ENCODE measurements at regions not wholly inside any gene's neighbourhood (a gene's known extent, or its start where the extent isn't known, plus 50 kb on each side); places are given as distances from the start of the nearest gene placed in this dataset.

DNA sequence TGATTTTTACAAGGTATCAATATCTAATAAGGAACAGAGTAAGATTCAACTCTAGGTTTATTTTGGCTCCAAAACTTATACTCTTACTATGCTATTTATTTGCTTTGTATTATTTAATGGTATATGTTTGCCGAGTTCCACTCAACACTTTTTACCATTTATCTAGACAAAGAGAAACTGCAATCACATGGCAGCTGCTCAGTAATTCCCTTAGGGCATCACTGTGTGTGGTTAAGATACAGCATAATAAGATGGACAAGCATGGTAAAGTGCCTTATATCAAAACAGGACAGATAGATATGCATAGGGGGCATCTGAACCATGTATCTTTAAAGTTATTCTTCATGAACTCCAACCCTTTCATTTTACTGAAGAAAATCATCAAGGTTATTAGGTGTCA, 483.0 kb upstream of the ID4 start:
- no peak overlapping the region for H3K9ac ChIP-seq (ENCODE audit: low read depth, low read length)
- H4K20me1 ChIP-seq (ENCODE audit: insufficient read depth, low read length): no peaks in the 10 kb centered on the region
- H3K4me1 ChIP-seq (ENCODE audit: insufficient read depth, low read length): no peaks in the 10 kb centered on the region
- no peak for DNase-seq
- H3K4me3 ChIP-seq (ENCODE audit: low read depth in 1 of 2, low read length in 2 of 2): no peak overlapping the region
- H3K79me2 ChIP-seq (ENCODE audit: insufficient read depth, low read length): no peaks in the 10 kb centered on the region
- no peak overlapping the region for H3K4me2 ChIP-seq (ENCODE audit: insufficient read depth, low read length)
- no peak for ATAC-seq (ENCODE audit: insufficient read depth, low read depth)
- no peaks in the 10 kb centered on the region for H3K9me3 ChIP-seq (ENCODE audit: insufficient read depth, low read length, severe bottlenecking)
- H2AFZ ChIP-seq (ENCODE audit: low read depth, low read length): no peak overlapping the region
- H3K27me3 ChIP-seq (ENCODE audit: insufficient read depth, low read length, poor library complexity): no peaks in the 10 kb centered on the region
- no peak for TF ChIP-seq EZH2 (IDR thresholded peaks at IDR 0.05; ENCODE audit: borderline replicate concordance, low read depth, low read length, severe bottlenecking)
- TF ChIP-seq, protein P1, sequence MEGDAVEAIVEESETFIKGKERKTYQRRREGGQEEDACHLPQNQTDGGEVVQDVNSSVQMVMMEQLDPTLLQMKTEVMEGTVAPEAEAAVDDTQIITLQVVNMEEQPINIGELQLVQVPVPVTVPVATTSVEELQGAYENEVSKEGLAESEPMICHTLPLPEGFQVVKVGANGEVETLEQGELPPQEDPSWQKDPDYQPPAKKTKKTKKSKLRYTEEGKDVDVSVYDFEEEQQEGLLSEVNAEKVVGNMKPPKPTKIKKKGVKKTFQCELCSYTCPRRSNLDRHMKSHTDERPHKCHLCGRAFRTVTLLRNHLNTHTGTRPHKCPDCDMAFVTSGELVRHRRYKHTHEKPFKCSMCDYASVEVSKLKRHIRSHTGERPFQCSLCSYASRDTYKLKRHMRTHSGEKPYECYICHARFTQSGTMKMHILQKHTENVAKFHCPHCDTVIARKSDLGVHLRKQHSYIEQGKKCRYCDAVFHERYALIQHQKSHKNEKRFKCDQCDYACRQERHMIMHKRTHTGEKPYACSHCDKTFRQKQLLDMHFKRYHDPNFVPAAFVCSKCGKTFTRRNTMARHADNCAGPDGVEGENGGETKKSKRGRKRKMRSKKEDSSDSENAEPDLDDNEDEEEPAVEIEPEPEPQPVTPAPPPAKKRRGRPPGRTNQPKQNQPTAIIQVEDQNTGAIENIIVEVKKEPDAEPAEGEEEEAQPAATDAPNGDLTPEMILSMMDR (IDR thresholded peaks at IDR 0.05; ENCODE audit: borderline replicate concordance, extremely low read depth, low read length, poor library complexity, severe bottlenecking): no peak
- no peak overlapping the region for H3K27ac ChIP-seq (ENCODE audit: low read length)
- H3K36me3 ChIP-seq (ENCODE audit: insufficient read depth, low read length): no peaks in the 10 kb centered on the region

DNA sequence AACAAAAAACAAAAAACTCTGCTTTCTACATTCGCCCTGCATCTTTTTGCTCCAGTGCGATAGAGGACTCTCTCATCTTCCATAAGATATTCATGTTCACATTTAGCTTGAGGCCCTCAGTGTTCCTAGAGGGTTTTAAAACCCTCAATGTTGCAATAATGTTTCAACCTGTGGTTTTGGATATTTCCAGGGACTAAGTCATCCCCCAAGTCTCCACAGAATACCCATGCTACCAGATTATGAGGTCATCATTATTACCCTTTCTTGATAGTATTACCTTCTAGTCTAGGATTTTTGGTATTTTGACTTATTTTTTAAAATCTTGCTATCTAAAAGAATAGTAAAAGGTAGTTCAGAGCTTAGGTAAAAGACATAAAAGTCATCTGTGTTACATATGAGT, 480.5 kb upstream of the ID4 start:
- Histone ChIP-seq H3K9ac (ENCODE audit: low read depth, low read length) (no peak overlapping the region), H3K27ac (ENCODE audit: low read length) (no peak overlapping the region), H3K27me3 (ENCODE audit: insufficient read depth, low read length, poor library complexity) (no peaks in the 10 kb centered on the region), H3K4me2 (ENCODE audit: insufficient read depth, low read length) (no peak overlapping the region), H3K79me2 (ENCODE audit: insufficient read depth, low read length) (no peaks in the 10 kb centered on the region), H3K4me1 (ENCODE audit: insufficient read depth, low read length) (no peaks in the 10 kb centered on the region), H3K9me3 (ENCODE audit: insufficient read depth, low read length, severe bottlenecking) (no peaks in the 10 kb centered on the region), H2AFZ (ENCODE audit: low read depth, low read length) (no peak overlapping the region), H3K4me3 (ENCODE audit: low read depth in 1 of 2, low read length in 2 of 2) (no peak overlapping the region), H3K36me3 (ENCODE audit: insufficient read depth, low read length) (no peaks in the 10 kb centered on the region), H4K20me1 (ENCODE audit: insufficient read depth, low read length) (no peaks in the 10 kb centered on the region)
- ATAC-seq (ENCODE audit: insufficient read depth, low read depth) (no peak), DNase-seq (no peak)
- TF ChIP-seq, protein P1 (IDR thresholded peaks at IDR 0.05; ENCODE audit: borderline replicate concordance, extremely low read depth, low read length, poor library complexity, severe bottlenecking): no peak
- no peak for TF ChIP-seq EZH2 (IDR thresholded peaks at IDR 0.05; ENCODE audit: borderline replicate concordance, low read depth, low read length, severe bottlenecking)

DNA sequence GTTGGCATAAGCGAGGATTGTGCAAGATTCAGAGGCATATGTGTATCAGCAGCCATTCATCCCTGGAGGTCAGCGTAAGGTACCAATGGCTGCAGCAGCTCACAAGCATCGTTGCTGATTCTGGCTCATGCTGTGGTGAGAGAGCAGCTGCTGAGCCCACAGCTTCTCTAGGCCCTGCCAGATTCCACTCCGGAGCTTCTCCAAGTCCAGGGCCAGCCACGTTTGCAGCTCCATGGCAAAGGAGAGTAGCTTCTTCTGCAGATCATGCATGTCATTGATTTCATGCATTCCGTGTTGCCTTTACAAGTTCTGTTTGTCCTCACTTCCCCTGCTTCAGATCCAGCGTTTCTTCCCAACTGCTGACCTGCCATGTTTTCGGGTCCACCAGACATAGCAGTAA, 474.8 kb upstream of the ID4 start:
- Histone ChIP-seq H3K4me2 (ENCODE audit: insufficient read depth, low read length) (no peak overlapping the region), H3K79me2 (ENCODE audit: insufficient read depth, low read length) (no peaks in the 10 kb centered on the region), H3K36me3 (ENCODE audit: insufficient read depth, low read length) (no peaks in the 10 kb centered on the region), H3K27me3 (ENCODE audit: insufficient read depth, low read length, poor library complexity) (no peaks in the 10 kb centered on the region), H3K27ac (ENCODE audit: low read length) (no peak overlapping the region), H4K20me1 (ENCODE audit: insufficient read depth, low read length) (no peaks in the 10 kb centered on the region), H3K9me3 (ENCODE audit: insufficient read depth, low read length, severe bottlenecking) (no peaks in the 10 kb centered on the region), H3K4me3 (ENCODE audit: low read depth in 1 of 2, low read length in 2 of 2) (no peak overlapping the region), H2AFZ (ENCODE audit: low read depth, low read length) (no peak overlapping the region), H3K9ac (ENCODE audit: low read depth, low read length) (no peak overlapping the region), H3K4me1 (ENCODE audit: insufficient read depth, low read length) (no peaks in the 10 kb centered on the region)
- DNase-seq (no peak), ATAC-seq (ENCODE audit: insufficient read depth, low read depth) (no peak)
- TF ChIP-seq EZH2 (IDR thresholded peaks at IDR 0.05; ENCODE audit: borderline replicate concordance, low read depth, low read length, severe bottlenecking): no peak
- TF ChIP-seq, protein P1 (IDR thresholded peaks at IDR 0.05; ENCODE audit: borderline replicate concordance, extremely low read depth, low read length, poor library complexity, severe bottlenecking): no peak

DNA sequence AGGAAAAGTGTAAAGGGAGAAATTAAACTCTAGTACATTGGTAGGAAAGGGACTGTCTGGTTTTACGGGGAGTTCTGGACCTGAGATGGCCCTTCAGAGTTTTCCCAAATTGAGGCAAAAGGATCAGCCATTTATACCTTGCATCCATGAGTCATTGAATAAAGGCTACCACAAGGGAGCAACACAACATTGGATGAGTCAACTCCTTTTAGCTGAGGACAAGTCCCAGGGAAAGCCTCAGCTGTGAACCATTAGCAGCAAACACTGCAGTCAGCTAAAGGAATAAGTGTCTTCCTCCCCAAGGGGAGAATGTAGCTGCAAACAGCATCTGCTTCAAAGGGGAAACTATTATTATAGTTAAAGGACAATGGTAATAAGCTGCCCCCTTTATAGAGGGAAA, 468.7 kb upstream of the ID4 start:
- Histone ChIP-seq H3K9me3 (ENCODE audit: insufficient read depth, low read length, severe bottlenecking) (no peaks in the 10 kb centered on the region), H2AFZ (ENCODE audit: low read depth, low read length) (no peak overlapping the region), H3K4me1 (ENCODE audit: insufficient read depth, low read length) (no peaks in the 10 kb centered on the region), H3K4me3 (ENCODE audit: low read depth in 1 of 2, low read length in 2 of 2) (no peak overlapping the region), H3K4me2 (ENCODE audit: insufficient read depth, low read length) (no peak overlapping the region), H3K36me3 (ENCODE audit: insufficient read depth, low read length) (no peaks in the 10 kb centered on the region), H3K9ac (ENCODE audit: low read depth, low read length) (no peak overlapping the region), H3K27ac (ENCODE audit: low read length) (no peak overlapping the region), H4K20me1 (ENCODE audit: insufficient read depth, low read length) (no peaks in the 10 kb centered on the region), H3K79me2 (ENCODE audit: insufficient read depth, low read length) (no peaks in the 10 kb centered on the region), H3K27me3 (ENCODE audit: insufficient read depth, low read length, poor library complexity) (no peaks in the 10 kb centered on the region)
- no peak for DNase-seq
- no peak for ATAC-seq (ENCODE audit: insufficient read depth, low read depth)
- TF ChIP-seq EZH2 (IDR thresholded peaks at IDR 0.05; ENCODE audit: borderline replicate concordance, low read depth, low read length, severe bottlenecking): no peak
- TF ChIP-seq, protein P1 (IDR thresholded peaks at IDR 0.05; ENCODE audit: borderline replicate concordance, extremely low read depth, low read length, poor library complexity, severe bottlenecking): no peak
